ENCODE measurements at regions not wholly inside any gene's neighbourhood (a gene's known extent, or its start where the extent isn't known, plus 50 kb on each side); places are given as distances from the start of the nearest gene placed in this dataset.

DNA sequence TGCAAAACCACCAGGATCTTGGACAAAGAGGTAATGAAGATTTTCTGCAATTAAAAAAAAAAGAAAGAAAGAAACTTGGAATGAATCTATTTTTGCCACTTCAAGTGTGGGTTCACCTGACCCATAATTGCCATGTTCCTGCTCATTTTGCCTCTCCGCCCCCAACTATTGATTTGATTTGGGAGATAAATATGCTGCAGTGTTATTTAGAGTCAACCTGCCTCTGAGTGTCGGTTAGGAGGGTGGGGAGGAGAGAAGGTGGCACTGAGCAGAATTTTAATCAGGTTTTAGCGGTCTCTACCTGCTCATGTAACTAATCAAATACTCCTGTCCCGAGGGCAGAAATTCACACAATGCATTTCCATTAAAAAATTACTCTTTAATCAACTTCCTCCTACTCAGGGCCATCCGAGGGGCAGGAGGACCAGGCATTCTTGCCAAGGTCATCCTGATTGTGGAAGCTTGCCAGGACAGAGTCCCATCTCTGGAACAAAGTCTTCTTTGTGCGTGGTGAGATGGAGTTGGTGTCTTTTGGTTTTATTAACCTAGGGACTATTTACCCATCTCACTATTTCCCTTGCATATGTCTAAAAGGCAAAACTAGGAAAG is 300.1 kb downstream of the CDH26 start:
- H3K27ac Mint-ChIP-seq: no peak overlapping the region
- no peak overlapping the region for H3K4me3 Mint-ChIP-seq
- CTCF ChIA-PET: no interaction called here
- DNase-seq: no peak
- H3K9me3 Mint-ChIP-seq: no peaks in the 10 kb centered on the region
- H3K4me1 Mint-ChIP-seq: no peaks in the 10 kb centered on the region
- no peaks in the 10 kb centered on the region for H3K27me3 Mint-ChIP-seq
- no peaks in the 10 kb centered on the region for H3K36me3 Mint-ChIP-seq (ENCODE audit: low read depth)
- POLR2A ChIA-PET: no interaction called here

DNA sequence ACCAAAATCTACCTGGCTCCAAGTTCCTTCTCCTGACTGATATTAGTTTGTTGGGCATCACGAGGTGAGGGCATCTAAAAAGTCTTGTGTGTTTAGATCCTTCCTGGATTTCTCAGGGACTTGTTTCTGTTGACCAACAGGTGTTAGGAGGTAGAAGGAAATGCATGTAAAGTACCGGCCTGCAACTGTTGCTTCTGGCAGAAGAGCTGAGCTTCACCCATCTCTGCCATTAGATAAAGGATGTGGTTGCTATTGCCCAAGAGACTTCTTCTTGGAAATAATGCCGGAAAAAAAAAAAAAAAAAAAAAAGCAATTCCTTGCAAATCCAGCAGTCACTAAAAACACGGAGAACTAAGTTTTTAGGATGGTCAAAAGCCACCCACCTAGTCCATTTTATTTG is 303.1 kb downstream of the CDH26 start:
- Mint-ChIP-seq H3K9me3 (no peaks in the 10 kb centered on the region), H3K27me3 (no peaks in the 10 kb centered on the region), H3K4me1 (peaks cover 13% of the 10 kb centered on the region), H3K36me3 (ENCODE audit: low read depth) (no peaks in the 10 kb centered on the region), H3K27ac (no peak overlapping the region), H3K4me3 (no peak overlapping the region)
- no peak for DNase-seq
- ChIA-PET POLR2A (no interaction called here), CTCF (no interaction called here)

DNA sequence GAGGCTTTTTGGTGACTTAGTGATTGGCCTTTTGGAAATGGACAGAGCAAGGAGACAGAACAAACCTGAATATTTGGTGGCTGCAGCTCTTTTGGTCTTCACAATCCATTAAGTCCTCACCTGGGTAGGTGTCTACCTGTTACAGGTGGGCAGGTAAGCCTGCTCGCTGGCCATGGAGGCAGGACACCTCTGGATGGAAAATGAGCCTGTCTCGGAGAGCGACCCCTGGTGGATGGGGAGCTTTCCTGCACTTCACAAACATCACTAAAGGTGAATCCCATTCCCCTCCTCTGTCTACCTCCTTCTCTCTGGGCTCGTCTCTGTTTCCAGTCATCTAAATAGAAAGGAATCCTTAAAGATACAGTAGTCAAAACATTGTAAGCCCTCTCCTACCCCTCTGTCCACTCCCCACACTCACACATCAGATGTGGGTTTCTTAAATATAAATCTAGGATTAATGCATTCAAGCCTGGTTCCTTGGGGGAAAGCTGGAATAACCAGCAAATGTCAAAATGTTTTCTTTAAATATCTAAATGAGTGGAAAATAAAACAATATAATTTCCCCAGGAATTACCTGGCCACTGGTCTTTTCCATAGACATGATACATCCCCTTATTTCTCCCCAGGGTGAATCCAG is 304.9 kb downstream of the CDH26 start:
- no peak overlapping the region for H3K27ac Mint-ChIP-seq
- H3K27me3 Mint-ChIP-seq: no peaks in the 10 kb centered on the region
- H3K4me1 Mint-ChIP-seq: peaks cover 19% of the 10 kb centered on the region
- ChIA-PET CTCF (interaction anchor here (0.6 to 2.8 kb wide), 4 partner anchors 114 to 207 kb away, joined by 3 to 14 read pairs (median 3); no protein-coding TSS in a partner anchor), POLR2A (no interaction called here)
- H3K9me3 Mint-ChIP-seq: no peaks in the 10 kb centered on the region
- no peaks in the 10 kb centered on the region for H3K36me3 Mint-ChIP-seq (ENCODE audit: low read depth)
- no peak overlapping the region for H3K4me3 Mint-ChIP-seq
- peak; percentile 58 for DNase-seq

DNA sequence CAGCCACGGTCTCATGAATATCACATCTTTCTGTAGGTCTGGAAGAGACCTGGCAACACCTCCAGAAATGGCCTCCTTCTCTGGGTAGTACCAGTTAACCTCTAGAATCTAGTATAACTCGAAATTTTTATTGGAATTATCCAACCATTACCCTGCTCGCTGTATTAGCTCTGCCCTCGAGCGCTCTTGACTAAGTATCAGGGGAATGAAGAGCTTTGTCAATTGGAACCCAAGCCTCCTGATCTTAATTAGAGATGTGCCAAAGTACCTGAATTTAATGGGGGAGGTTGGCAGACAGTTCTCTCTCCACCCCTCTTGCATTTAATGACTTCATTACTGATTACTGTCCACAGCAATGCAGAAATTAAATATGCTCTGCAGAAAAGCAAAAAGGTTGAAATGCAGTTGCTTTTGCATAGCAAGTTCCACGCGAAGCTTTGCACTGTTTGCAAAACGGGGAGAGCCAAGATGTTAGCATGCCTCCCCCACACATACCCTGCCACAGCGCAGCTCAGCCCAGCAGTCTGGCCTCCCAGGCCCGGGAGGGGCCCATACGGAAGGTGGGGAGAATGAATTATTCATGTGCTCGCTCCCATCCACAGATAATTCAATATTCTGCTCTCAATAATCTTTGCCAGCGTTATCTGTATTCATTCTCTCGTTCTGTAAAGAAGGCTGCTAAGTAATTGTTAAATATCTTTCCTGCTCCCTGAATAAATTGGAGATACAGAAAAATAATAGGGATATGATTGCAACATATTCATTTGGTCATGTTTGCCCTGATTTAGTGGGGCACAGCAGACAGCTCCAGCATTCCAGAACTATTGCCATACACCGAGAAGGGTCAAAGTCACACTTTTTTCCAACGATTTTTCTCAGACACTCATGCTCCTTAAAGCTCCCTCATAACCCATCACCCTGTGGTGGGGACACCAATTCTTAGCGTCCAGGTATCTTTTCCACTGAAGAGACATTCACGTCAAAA is 305.8 kb downstream of the CDH26 start:
- no peaks in the 10 kb centered on the region for H3K9me3 Mint-ChIP-seq
- ChIA-PET CTCF (interaction anchor here (1.2 to 2.8 kb wide), 3 partner anchors 51 to 277 kb away, joined by 3 to 14 read pairs (median 3); no protein-coding TSS in a partner anchor), POLR2A (no interaction called here)
- no peaks in the 10 kb centered on the region for H3K27me3 Mint-ChIP-seq
- H3K27ac Mint-ChIP-seq: no peak overlapping the region
- H3K36me3 Mint-ChIP-seq (ENCODE audit: low read depth): no peaks in the 10 kb centered on the region
- DNase-seq: no peak
- no peak overlapping the region for H3K4me3 Mint-ChIP-seq
- H3K4me1 Mint-ChIP-seq: peaks cover 19% of the 10 kb centered on the region

DNA sequence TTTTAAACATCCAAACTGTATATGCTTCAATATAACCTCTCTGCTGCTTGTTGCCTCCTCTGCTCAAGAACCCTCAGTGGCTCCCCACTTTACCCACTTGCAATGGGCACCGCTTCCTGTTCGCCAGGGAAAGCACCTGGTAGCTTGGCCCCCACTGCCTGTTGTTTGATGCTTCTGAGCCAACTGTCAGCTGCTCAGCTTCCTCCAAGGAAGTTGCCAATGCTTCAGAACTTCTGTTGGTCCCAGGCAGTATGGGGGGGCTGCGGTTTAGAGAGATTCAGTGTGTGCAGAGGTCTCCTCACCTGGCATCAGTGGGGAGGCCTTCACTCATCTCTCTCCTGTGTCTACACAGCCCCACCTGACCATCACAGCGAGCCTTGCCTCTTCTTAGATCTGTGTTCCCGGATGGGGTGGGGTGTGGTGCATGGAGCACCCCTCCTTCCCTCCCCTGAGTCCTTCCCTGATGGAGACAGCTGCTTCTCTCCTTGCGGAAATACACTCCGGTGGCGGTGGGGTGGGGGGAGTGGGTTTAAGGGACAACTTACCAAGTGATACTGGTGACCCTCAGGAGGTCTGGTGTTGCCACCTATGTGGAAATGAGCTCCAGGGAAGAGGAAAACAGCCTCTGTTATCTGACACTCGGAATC is 308.1 kb downstream of the CDH26 start:
- peak; percentile 18 for DNase-seq
- CTCF ChIA-PET: interaction anchor here (0.9 to 1.4 kb wide), 3 partner anchors 208 to 318 kb away, joined by 3 to 4 read pairs (median 3); no protein-coding TSS in a partner anchor
- no peaks in the 10 kb centered on the region for H3K36me3 Mint-ChIP-seq (ENCODE audit: low read depth)

DNA sequence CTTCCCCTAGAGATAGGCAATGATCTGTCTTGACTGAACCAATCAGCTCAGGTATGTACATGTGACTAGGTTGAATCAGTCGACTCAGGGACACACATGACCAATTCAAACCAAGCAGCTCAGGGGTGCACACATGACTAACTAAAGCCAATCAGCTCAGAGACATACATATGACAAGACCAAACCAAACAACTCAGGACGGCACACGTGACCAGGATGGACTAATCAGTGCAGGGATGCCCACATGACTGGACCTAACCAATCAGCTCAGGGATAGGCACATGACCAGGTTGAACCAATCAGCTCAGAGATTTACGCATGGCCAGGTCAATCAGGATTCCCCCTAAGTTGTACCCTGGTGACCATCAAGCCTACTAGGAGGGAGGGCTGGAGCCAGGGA is 310.3 kb downstream of the CDH26 start:
- Mint-ChIP-seq H3K4me1 (peaks cover 32% of the 10 kb centered on the region), H3K27ac (no peak overlapping the region), H3K9me3 (no peaks in the 10 kb centered on the region), H3K36me3 (ENCODE audit: low read depth) (no peaks in the 10 kb centered on the region), H3K4me3 (no peak overlapping the region), H3K27me3 (no peaks in the 10 kb centered on the region)
- POLR2A ChIA-PET: no interaction called here
- DNase-seq: no peak
- CTCF ChIA-PET: no interaction called here

More for the DNA sequence above, 308.1 kb downstream of the CDH26 start:
- H3K27ac Mint-ChIP-seq: peak overlapping the region; percentile 50
- POLR2A ChIA-PET: no interaction called here
- H3K4me3 Mint-ChIP-seq: no peak overlapping the region
- H3K27me3 Mint-ChIP-seq: no peaks in the 10 kb centered on the region
- H3K9me3 Mint-ChIP-seq: no peaks in the 10 kb centered on the region
- H3K4me1 Mint-ChIP-seq: peaks cover 19% of the 10 kb centered on the region

DNA sequence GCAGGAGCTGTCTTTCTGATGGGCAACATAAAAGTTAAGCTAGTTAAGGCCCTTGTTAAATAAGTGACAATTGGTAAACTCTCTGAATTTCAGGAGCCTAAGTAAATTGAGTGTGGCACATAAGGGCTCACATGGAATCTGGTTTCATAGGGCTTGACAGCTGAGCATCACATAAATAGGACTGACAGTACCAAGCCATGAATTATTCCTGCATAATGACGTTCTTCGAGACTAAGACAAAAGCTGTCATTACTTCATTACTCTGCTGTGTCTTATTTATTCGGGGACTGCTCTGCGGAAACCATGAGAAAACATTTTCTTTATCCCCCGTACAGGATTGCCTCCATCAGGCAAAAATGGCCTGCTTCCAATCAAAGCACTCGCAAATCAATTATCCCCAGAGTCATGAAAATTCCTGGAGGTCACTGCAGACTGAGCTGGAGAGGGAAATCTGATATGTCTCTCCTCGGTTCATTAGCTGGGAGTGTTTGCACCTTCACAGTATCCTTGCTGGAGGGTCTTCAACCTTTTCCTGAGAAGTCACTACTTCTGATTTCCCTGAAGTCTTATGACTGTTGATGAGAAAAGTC is 311.4 kb downstream of the CDH26 start:
- H3K36me3 Mint-ChIP-seq (ENCODE audit: low read depth): no peaks in the 10 kb centered on the region
- POLR2A ChIA-PET: no interaction called here
- H3K27me3 Mint-ChIP-seq: no peaks in the 10 kb centered on the region
- CTCF ChIA-PET: interaction anchor here (1.2 kb wide), 1 partner anchor 41 kb away, joined by 3 read pairs; no protein-coding TSS in a partner anchor
- DNase-seq: no peak
- H3K9me3 Mint-ChIP-seq: no peaks in the 10 kb centered on the region
- no peak overlapping the region for H3K27ac Mint-ChIP-seq
- no peak overlapping the region for H3K4me3 Mint-ChIP-seq
- peaks cover 35% of the 10 kb centered on the region for H3K4me1 Mint-ChIP-seq

DNA sequence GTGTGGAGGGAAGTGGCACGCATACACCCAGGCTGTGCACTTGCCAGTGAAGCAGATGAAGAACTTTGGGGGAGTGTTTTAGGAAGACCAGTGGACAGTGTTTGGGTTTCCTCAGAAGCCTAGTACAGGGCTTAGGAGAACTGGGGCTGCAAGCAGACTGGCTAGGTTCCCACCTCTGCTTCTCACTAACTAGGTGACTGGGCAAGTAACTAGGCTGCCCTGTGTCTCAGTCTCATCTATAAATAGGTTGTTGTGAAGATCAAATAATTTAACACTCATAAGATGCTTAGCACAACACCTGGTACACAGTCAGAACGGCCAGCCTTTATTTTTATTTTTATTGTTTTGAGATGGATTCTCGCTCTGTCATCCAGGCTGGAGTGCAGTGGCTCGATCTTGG is 312.1 kb downstream of the CDH26 start:
- CTCF ChIA-PET: interaction anchor here (1.2 kb wide), 1 partner anchor 42 kb away, joined by 3 read pairs; no protein-coding TSS in a partner anchor
- POLR2A ChIA-PET: no interaction called here
- H3K4me1 Mint-ChIP-seq: peaks cover 32% of the 10 kb centered on the region
- no peak overlapping the region for H3K4me3 Mint-ChIP-seq
- DNase-seq: no peak
- no peaks in the 10 kb centered on the region for H3K36me3 Mint-ChIP-seq (ENCODE audit: low read depth)
- no peaks in the 10 kb centered on the region for H3K27me3 Mint-ChIP-seq
- no peaks in the 10 kb centered on the region for H3K9me3 Mint-ChIP-seq
- no peak overlapping the region for H3K27ac Mint-ChIP-seq

DNA sequence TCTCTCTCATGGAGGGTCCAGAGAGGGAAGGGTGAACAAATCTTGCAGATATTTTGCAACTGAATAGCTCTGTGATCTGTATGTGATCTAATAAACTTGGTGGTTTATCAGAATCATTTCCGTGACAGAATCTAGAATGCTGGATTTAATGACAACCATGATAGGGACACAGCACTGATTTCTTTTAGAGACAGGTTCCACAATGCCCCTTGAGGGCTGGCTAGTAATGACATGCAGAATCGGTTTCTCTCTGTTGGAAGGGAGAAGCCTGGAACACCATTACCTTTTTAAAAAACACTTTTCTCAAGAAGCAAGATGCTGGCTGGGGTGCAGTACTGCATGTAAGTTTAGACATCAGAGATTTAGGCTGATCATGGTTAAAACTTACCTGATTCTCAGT is 313.4 kb downstream of the CDH26 start:
- ChIA-PET CTCF (no interaction called here), POLR2A (no interaction called here)
- H3K4me3 Mint-ChIP-seq: no peak overlapping the region
- H3K4me1 Mint-ChIP-seq: peaks cover 20% of the 10 kb centered on the region
- DNase-seq: no peak
- no peak overlapping the region for H3K27ac Mint-ChIP-seq
- no peaks in the 10 kb centered on the region for H3K9me3 Mint-ChIP-seq
- H3K27me3 Mint-ChIP-seq: no peaks in the 10 kb centered on the region
- no peaks in the 10 kb centered on the region for H3K36me3 Mint-ChIP-seq (ENCODE audit: low read depth)

DNA sequence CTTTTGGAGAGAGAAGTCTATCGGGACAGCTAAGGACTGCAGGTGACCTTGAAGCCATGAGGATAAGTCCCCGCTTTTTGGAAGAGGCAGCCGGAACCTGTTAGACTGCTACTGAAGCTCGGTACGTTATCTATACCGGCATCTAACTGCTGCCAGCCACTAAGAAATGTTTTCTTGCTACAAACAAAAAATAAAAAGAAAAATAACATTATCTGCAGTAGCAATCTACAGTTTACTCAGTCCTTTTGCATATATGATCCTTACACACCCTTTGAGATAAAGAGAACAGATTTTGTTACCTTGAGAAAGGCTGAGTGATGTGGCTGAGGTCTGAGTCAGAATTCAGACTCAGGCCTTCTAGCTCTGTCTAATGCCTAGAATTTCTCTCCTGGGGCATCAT is 314.6 kb downstream of the CDH26 start:
- no peak overlapping the region for H3K4me3 Mint-ChIP-seq
- POLR2A ChIA-PET: no interaction called here
- peaks cover 16% of the 10 kb centered on the region for H3K4me1 Mint-ChIP-seq
- no peak overlapping the region for H3K27ac Mint-ChIP-seq
- no peaks in the 10 kb centered on the region for H3K9me3 Mint-ChIP-seq
- no peaks in the 10 kb centered on the region for H3K27me3 Mint-ChIP-seq
- CTCF ChIA-PET: no interaction called here
- no peak for DNase-seq
- no peaks in the 10 kb centered on the region for H3K36me3 Mint-ChIP-seq (ENCODE audit: low read depth)

DNA sequence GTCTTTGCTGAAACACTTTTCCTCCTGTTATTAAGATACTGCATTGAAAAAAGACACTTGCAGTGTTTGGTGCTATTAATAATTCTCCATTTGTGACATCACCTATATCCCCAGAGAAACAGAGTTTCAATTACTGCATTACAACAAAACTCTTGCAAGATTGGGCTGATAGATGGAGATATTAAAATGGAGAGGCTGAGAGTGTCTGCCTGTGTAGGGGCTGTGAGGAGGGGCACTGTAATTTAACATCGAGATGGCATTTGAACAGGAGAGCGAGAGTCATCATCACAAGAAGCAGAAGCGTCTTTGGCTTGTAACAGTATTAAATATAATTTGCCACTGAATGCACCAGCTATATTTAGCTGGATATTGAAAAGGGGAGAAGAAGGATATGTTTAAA is 316.5 kb downstream of the CDH26 start:
- POLR2A ChIA-PET: no interaction called here
- CTCF ChIA-PET: no interaction called here
- no peak overlapping the region for H3K27ac Mint-ChIP-seq

DNA sequence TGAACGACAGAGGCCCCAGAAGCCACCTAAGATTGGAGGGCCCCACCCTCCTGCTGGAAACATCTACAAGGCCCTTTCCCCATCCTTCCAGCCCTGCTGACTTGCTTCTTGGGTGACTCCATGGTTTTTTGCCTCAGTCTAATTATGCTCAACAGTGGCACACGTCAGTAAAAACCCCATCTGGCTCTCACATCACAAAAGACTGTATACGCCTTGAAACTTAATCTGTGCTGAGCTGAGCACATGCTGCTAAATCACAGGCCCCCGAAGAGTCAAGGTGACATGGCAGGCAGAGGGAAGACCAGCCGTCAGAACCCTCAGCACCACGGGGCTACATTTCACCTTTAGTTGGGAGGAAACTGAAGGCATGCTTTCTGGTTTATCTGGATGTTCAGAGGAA is 323.1 kb downstream of the CDH26 start:
- POLR2A ChIA-PET: no interaction called here
- DNase-seq: no peak
- no peaks in the 10 kb centered on the region for H3K36me3 Mint-ChIP-seq (ENCODE audit: low read depth)
- H3K4me1 Mint-ChIP-seq: no peaks in the 10 kb centered on the region
- H3K9me3 Mint-ChIP-seq: peaks cover 16% of the 10 kb centered on the region
- no peak overlapping the region for H3K4me3 Mint-ChIP-seq
- H3K27ac Mint-ChIP-seq: no peak overlapping the region
- CTCF ChIA-PET: no interaction called here
- no peaks in the 10 kb centered on the region for H3K27me3 Mint-ChIP-seq

More for the DNA sequence above, 316.5 kb downstream of the CDH26 start:
- DNase-seq: no peak
- Mint-ChIP-seq H3K4me1 (peaks cover 16% of the 10 kb centered on the region), H3K9me3 (no peaks in the 10 kb centered on the region), H3K4me3 (no peak overlapping the region), H3K36me3 (ENCODE audit: low read depth) (no peaks in the 10 kb centered on the region), H3K27me3 (no peaks in the 10 kb centered on the region)

Data from activated CD4-positive, alpha-beta T cell treated with anti-CD3 and anti-CD28 coated beads, Interleukin-2, amount 10 ng/mL, durations not matched to agents 7 days and 5 days (primary cell).